Caco-2 (cell line): ENCODE measurements at regions not wholly inside any gene's neighbourhood (a gene's known extent, or its start where the extent isn't known, plus 50 kb on each side); places are given as distances from the start of the nearest gene placed in this dataset.

Experiments
- BruUV-seq: library from RNA; stranded (reverse); fragments of 400-500 nt; replicated peaks from 2 replicates; lab custom pipeline; 2021; lab: Mats Ljungman, UMichigan
- CTCF ChIA-PET: fragments of 300-600 bp; sonication (Branson Sonifier 250); formaldehyde crosslinking; loops from one replicate; lab custom pipeline; 2022; ENCODE audit warnings: antibody characterized with exemption; lab: Charles Lee
- POLR2A ChIA-PET: fragments of 300-600 bp; sonication (Branson Sonifier 250); formaldehyde crosslinking; loops from one replicate; lab custom pipeline; 2022; ENCODE audit warnings: antibody characterized with exemption; lab: Charles Lee
- DNase-seq, 2 experiments: peaks; one replicate each; pipeline versions ENCODE4 v3.0.0 to v3.0.0-alpha.2; 2020 to 2022
- H3K27me3 ChIP-seq: replicated peaks from 2 replicates; pipeline ENCODE4 v1.6.0; 2011; ENCODE audit warnings: low read length; ENCODE audit not compliant: control insufficient read depth, insufficient read depth
- H3K36me3 ChIP-seq: 2 replicates; pipeline ENCODE4 v1.5.1; 2011; ENCODE audit warnings: low read length; ENCODE audit not compliant: control insufficient read depth, insufficient read depth
- H3K4me1 ChIP-seq: fragments of 250-450 bp; sonication (Bioruptor Pico); 2 replicates; pipeline ENCODE4 v1.5.1; 2020; ENCODE audit warnings: mild to moderate bottlenecking
- H3K4me3 ChIP-seq: 2 replicates; pipeline ENCODE4 v1.5.1; 2011; ENCODE audit warnings: low read depth, mild to moderate bottlenecking, control low read depth, low read length
- H3K9me3 ChIP-seq: fragments of 250-450 bp; sonication (Bioruptor Pico); 2 replicates; pipeline ENCODE4 v1.5.1; 2020; ENCODE audit warnings: mild to moderate bottlenecking, moderate library complexity
- H3K27ac Mint-ChIP-seq: one replicate; pipeline ENCODE4 v1.8.0; 2022; ENCODE audit warnings: mixed read lengths; ENCODE audit not compliant: unreplicated experiment
- H3K27me3 Mint-ChIP-seq: one replicate; pipeline ENCODE4 v1.8.0; 2022; ENCODE audit warnings: mixed read lengths; ENCODE audit not compliant: insufficient read depth, unreplicated experiment
- H3K36me3 Mint-ChIP-seq: one replicate; pipeline ENCODE4 v1.8.0; 2022; ENCODE audit warnings: mild to moderate bottlenecking, mixed read lengths; ENCODE audit not compliant: insufficient read depth, unreplicated experiment
- H3K4me1 Mint-ChIP-seq: one replicate; pipeline ENCODE4 v1.8.0; 2022; ENCODE audit warnings: low read depth, mixed read lengths; ENCODE audit not compliant: unreplicated experiment
- H3K4me3 Mint-ChIP-seq: one replicate; pipeline ENCODE4 v1.8.0; 2022; ENCODE audit warnings: mild to moderate bottlenecking, moderate library complexity, mixed read lengths; ENCODE audit not compliant: unreplicated experiment
- H3K9me3 Mint-ChIP-seq: one replicate; pipeline ENCODE4 v1.8.0; 2022; ENCODE audit warnings: mixed read lengths; ENCODE audit not compliant: unreplicated experiment
- intact Hi-C: fragments of 100-400 bp; cut with micrococcal nuclease; formaldehyde crosslinking; loops from one replicate; pipeline ENCODE4 v1.10.0; 2022; ENCODE audit not compliant: unreplicated experiment
- TF ChIP-seq, protein P1 (sequence below), 2 experiments: fragments of 200-600 bp in 1 of 2; IDR thresholded peaks; 1 replicate in 1 of 2; 2 replicates in 1 of 2; pipeline versions ENCODE4 v1.5.1 to v1.8.0; 2011 to 2022; ENCODE audit warnings: antibody characterized with exemption in 1 of 2, control low read depth in 1 of 2, inconsistent platforms in 1 of 2, low read depth in 1 of 2, low read length in 1 of 2, mild to moderate bottlenecking in 1 of 2, moderate library complexity in 1 of 2; ENCODE audit not compliant: insufficient read depth in 1 of 2, severe bottlenecking in 1 of 2, unreplicated experiment in 1 of 2

DNA sequence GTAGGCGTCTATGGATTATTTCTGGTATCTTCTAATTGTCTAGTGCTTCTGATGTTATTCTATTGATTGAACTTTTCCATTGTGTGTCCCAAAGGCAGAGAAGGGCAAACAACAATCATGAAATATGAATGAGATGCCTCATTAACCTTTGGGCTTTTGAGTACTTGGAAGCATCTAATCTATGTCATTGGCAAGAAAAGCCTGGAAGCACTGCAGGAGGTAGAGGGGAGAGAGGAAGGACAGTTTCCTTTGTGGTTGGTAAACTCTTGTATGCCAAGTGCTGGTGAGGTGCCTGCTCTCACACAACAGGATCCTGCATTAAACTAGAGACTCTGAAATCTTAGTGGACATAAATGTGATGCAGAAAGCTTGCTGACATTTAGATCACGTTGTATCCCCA, 155.2 kb upstream of the TPK1 start:
- no peak for DNase-seq
- Mint-ChIP-seq H3K9me3 (peaks cover 12% of the 10 kb centered on the region), H3K4me3 (no peak overlapping the region), H3K27ac (no peak overlapping the region), H3K36me3 (no peaks in the 10 kb centered on the region), H3K4me1 (no peaks in the 10 kb centered on the region), H3K27me3 (no peaks in the 10 kb centered on the region)
- Histone ChIP-seq H3K36me3 (no peaks in the 10 kb centered on the region), H3K4me1 (no peaks in the 10 kb centered on the region), H3K27me3 (no peaks in the 10 kb centered on the region), H3K4me3 (no peak overlapping the region), H3K9me3 (no peaks in the 10 kb centered on the region)
- ChIA-PET CTCF (no interaction called here), POLR2A (no interaction called here)
- intact Hi-C loops, result no loop called here
- no TSS peak for BruUV-seq
- TF ChIP-seq, protein P1, sequence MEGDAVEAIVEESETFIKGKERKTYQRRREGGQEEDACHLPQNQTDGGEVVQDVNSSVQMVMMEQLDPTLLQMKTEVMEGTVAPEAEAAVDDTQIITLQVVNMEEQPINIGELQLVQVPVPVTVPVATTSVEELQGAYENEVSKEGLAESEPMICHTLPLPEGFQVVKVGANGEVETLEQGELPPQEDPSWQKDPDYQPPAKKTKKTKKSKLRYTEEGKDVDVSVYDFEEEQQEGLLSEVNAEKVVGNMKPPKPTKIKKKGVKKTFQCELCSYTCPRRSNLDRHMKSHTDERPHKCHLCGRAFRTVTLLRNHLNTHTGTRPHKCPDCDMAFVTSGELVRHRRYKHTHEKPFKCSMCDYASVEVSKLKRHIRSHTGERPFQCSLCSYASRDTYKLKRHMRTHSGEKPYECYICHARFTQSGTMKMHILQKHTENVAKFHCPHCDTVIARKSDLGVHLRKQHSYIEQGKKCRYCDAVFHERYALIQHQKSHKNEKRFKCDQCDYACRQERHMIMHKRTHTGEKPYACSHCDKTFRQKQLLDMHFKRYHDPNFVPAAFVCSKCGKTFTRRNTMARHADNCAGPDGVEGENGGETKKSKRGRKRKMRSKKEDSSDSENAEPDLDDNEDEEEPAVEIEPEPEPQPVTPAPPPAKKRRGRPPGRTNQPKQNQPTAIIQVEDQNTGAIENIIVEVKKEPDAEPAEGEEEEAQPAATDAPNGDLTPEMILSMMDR (IDR thresholded peaks at IDR 0.05; ENCODE audit: insufficient read depth in 1 of 2, low read depth in 1 of 2, low read length in 1 of 2, severe bottlenecking in 1 of 2, unreplicated experiment in 1 of 2), result no peak

DNA sequence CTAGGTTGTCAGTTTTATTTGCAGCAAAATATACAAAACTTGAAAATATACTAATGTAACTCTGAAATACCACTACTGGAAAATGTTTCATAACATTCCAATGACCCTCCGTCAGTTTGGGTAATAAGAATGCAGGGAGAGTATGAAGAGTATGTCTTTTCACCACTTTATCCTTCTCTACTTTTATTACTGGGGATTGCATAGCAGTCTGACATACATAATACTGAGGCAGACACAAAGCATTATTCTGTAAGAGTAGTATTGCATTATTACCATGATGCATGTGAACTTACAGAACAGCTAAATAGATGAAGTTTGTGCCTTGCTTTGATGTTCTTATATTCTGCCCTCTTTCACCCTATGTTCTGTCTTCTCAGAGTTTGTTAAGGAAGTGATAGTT, 151.8 kb upstream of the TPK1 start:
- BruUV-seq, result no TSS peak
- Mint-ChIP-seq H3K27me3 (no peaks in the 10 kb centered on the region), H3K4me1 (no peaks in the 10 kb centered on the region), H3K36me3 (no peaks in the 10 kb centered on the region), H3K9me3 (no peaks in the 10 kb centered on the region), H3K4me3 (no peak overlapping the region), H3K27ac (no peak overlapping the region)
- Histone ChIP-seq H3K9me3 (no peaks in the 10 kb centered on the region), H3K27me3 (no peaks in the 10 kb centered on the region), H3K4me3 (no peak overlapping the region), H3K36me3 (no peaks in the 10 kb centered on the region), H3K4me1 (no peaks in the 10 kb centered on the region)
- CTCF ChIA-PET, result no interaction called here
- POLR2A ChIA-PET, result no interaction called here
- intact Hi-C loops, result loop anchor here (2.0 kb wide), 1 partner anchor 133 kb away; no protein-coding TSS in a partner anchor
- DNase-seq, result no peak
- TF ChIP-seq, protein P1 (IDR thresholded peaks at IDR 0.05; ENCODE audit: insufficient read depth in 1 of 2, low read depth in 1 of 2, low read length in 1 of 2, severe bottlenecking in 1 of 2, unreplicated experiment in 1 of 2), result no peak

DNA sequence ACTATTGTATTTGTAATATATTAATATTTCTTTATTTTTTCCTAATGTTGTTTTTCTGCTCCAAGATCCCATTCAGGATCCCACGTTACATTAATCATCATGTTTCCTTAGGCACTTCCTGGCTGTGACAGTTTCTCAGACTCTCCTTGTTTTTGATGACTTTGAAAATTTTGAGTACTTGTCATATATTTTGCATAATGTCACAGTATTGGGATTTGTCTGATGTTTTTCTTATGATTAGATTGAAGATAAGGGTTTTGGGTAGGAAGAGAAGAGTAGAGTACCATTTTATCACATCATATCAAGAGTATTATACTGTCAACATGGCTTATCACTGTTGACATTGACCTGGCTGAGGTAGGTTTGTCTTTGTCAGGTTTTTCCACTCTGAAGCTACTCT, 146.3 kb upstream of the TPK1 start:
- H3K27me3 ChIP-seq, result no peaks in the 10 kb centered on the region
- no peak overlapping the region for H3K4me3 ChIP-seq
- H3K4me1 ChIP-seq, result no peaks in the 10 kb centered on the region
- no peaks in the 10 kb centered on the region for H3K9me3 ChIP-seq
- Mint-ChIP-seq H3K4me3 (no peak overlapping the region), H3K9me3 (no peaks in the 10 kb centered on the region), H3K36me3 (no peaks in the 10 kb centered on the region), H3K27ac (no peak overlapping the region), H3K4me1 (no peaks in the 10 kb centered on the region), H3K27me3 (no peaks in the 10 kb centered on the region)
- CTCF ChIA-PET, result no interaction called here
- intact Hi-C loops, result no loop called here
- no TSS peak for BruUV-seq
- POLR2A ChIA-PET, result no interaction called here
- H3K36me3 ChIP-seq, result no peaks in the 10 kb centered on the region
- no peak for DNase-seq
- TF ChIP-seq, protein P1 (IDR thresholded peaks at IDR 0.05; ENCODE audit: insufficient read depth in 1 of 2, low read depth in 1 of 2, low read length in 1 of 2, severe bottlenecking in 1 of 2, unreplicated experiment in 1 of 2), result no peak
